ENCODE measurements at regions not wholly inside any gene's neighbourhood (a gene's known extent, or its start where the extent isn't known, plus 50 kb on each side); places are given as distances from the start of the nearest gene placed in this dataset.

DNA sequence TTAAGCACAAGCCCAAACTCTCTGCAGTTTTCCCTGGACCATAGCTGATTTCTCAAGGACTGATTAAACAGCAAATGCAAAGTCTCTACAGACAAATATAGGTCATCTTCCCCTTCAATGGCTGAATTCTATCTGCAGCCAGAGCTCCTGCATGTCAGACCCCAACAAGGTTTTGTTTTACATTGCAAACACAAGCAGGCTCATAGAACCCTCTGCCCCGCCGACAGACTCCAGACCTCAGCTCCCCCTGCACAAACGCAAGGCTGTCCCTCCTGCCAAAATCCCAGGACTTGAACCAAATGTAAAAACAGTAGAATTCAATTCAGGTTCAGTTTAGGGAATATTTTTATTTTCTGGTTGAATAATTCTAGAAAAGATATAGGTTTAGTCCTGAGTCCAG is 526.7 kb upstream of the TRPC7 start:
- H3K27me3 ChIP-seq (ENCODE audit: control insufficient read depth in 3 of 3, insufficient read depth in 3 of 3, low read length in 2 of 3), result no peaks in the 10 kb centered on the region
- peaks cover 0 to 3% (median 0%) of the 10 kb centered on the region in 5 donors for H3K4me1 ChIP-seq (ENCODE audit: control insufficient read depth in 5 of 5, insufficient read depth in 5 of 5, low read length in 5 of 5)
- no peak for ATAC-seq (ENCODE audit: insufficient read depth, low FRiP score)
- WGBS, 2 donors, result 54 to 58% methylated on average over 3 of the region's 3 CpGs
- H3K9ac ChIP-seq (ENCODE audit: insufficient read depth in 1 of 2, low read length in 2 of 2), result no peak overlapping the region
- no peak overlapping the region for H3K27ac ChIP-seq (ENCODE audit: low read depth in 1 of 2, low read length in 1 of 2)
- H3K9me3 ChIP-seq (ENCODE audit: control insufficient read depth in 4 of 4, insufficient read depth in 3 of 4, low read length in 3 of 4), result no peaks in the 10 kb centered on the region
- H3K4me3 ChIP-seq, result no peak overlapping the region
- no peaks in the 10 kb centered on the region for H3K36me3 ChIP-seq (ENCODE audit: control insufficient read depth in 4 of 4, insufficient read depth in 4 of 4, low read length in 4 of 4)
- TF ChIP-seq, protein P1, sequence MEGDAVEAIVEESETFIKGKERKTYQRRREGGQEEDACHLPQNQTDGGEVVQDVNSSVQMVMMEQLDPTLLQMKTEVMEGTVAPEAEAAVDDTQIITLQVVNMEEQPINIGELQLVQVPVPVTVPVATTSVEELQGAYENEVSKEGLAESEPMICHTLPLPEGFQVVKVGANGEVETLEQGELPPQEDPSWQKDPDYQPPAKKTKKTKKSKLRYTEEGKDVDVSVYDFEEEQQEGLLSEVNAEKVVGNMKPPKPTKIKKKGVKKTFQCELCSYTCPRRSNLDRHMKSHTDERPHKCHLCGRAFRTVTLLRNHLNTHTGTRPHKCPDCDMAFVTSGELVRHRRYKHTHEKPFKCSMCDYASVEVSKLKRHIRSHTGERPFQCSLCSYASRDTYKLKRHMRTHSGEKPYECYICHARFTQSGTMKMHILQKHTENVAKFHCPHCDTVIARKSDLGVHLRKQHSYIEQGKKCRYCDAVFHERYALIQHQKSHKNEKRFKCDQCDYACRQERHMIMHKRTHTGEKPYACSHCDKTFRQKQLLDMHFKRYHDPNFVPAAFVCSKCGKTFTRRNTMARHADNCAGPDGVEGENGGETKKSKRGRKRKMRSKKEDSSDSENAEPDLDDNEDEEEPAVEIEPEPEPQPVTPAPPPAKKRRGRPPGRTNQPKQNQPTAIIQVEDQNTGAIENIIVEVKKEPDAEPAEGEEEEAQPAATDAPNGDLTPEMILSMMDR (IDR thresholded peaks at IDR 0.05; ENCODE audit: control extremely low read depth, extremely low read depth), result no peak
- DNase-seq, result no peak

DNA sequence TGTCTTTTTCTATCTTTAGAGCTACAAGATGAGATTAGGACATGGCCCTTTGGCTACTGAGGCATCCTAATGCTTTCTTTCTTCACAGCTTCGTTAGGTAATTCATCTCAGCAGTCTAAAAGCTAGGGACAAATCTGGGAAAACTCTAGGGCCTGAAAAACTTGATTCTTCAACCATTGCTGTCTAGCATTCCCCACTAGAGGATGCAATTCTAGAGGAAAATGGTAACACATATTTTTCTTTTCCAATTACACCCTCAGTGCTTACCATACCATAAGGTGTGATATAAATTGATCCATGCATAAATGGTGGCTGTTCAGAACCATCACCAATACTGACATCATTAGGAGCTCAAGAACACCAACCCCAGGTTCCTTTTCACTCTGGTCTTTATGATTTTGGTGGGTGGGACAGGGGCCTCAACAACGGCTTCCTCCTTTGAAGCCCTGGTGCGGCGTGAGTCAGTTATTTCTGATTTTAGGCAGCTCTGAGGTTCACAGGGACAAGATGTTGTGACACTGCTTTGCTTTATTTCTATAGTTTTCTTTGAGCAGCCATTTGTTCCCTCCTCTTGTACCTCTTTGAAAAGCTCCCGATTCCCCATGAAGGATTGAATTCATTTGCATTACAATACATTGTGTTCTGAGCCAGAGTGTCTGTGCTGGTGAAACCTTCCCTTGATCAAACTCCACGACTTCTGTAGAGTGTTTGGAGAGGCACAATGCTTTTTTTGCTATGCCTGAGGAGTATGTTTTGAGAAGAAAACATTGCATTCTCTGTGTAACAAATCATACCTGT is 526.0 kb upstream of the TRPC7 start:
- ATAC-seq (ENCODE audit: insufficient read depth, low FRiP score) (no peak), DNase-seq (no peak)
- H3K36me3 ChIP-seq (ENCODE audit: control insufficient read depth in 4 of 4, insufficient read depth in 4 of 4, low read length in 4 of 4), result no peaks in the 10 kb centered on the region
- TF ChIP-seq, protein P1 (IDR thresholded peaks at IDR 0.05; ENCODE audit: control extremely low read depth, extremely low read depth), result no peak
- H3K27me3 ChIP-seq (ENCODE audit: control insufficient read depth in 3 of 3, insufficient read depth in 3 of 3, low read length in 2 of 3), result peaks cover 0 to 2% (median 0%) of the 10 kb centered on the region in 3 donors
- no peaks in the 10 kb centered on the region for H3K9me3 ChIP-seq (ENCODE audit: control insufficient read depth in 4 of 4, insufficient read depth in 3 of 4, low read length in 3 of 4)
- no peak overlapping the region for H3K4me3 ChIP-seq
- WGBS, 2 donors, result 50 to 52% methylated on average over 6 of the region's 6 CpGs
- H3K4me1 ChIP-seq (ENCODE audit: control insufficient read depth in 5 of 5, insufficient read depth in 5 of 5, low read length in 5 of 5), result peaks cover 0 to 3% (median 0%) of the 10 kb centered on the region in 5 donors
- no peak overlapping the region for H3K27ac ChIP-seq (ENCODE audit: low read depth in 1 of 2, low read length in 1 of 2)
- H3K9ac ChIP-seq (ENCODE audit: insufficient read depth in 1 of 2, low read length in 2 of 2), result no peak overlapping the region

DNA sequence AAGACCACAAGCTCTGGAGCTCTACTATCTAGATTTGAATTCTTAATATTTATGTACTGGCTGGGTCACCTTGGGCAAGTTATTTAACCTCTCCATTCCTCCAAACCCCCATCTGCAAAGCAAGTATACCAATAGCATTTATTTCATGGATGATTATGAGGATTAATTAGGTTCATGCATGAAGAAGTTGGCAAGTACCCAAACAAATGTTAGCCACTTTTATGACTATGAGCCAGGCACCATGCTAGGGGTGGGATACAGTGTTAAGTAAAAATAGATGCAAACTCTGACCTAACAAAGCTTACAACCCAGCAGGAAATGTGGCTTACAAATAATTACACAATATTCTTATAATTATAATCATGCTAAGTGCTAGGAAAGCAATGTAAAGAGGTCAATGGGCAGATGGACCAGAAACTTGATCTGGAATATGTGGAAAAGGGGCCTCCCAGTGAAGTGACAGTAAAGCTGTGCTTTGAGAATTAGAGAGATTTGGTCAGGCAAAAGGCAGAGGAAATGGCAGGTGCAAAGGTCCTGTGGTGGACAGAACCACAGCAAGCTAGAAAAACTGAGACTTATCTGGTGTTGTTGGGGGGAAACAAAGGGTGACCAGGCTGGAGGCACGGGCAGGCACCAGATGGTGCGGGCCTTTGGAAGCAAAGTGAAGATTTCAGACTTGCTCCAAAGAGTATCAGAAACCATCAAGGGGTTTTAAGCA is 525.2 kb upstream of the TRPC7 start:
- Histone ChIP-seq H3K27me3 (ENCODE audit: control insufficient read depth in 3 of 3, insufficient read depth in 3 of 3, low read length in 2 of 3) (peaks cover 0 to 2% (median 0%) of the 10 kb centered on the region in 3 donors), H3K9me3 (ENCODE audit: control insufficient read depth in 4 of 4, insufficient read depth in 3 of 4, low read length in 3 of 4) (no peaks in the 10 kb centered on the region), H3K4me1 (ENCODE audit: control insufficient read depth in 5 of 5, insufficient read depth in 5 of 5, low read length in 5 of 5) (peaks cover 0 to 3% (median 0%) of the 10 kb centered on the region in 5 donors), H3K27ac (ENCODE audit: low read depth in 1 of 2, low read length in 1 of 2) (no peak overlapping the region), H3K4me3 (no peak overlapping the region), H3K9ac (ENCODE audit: insufficient read depth in 1 of 2, low read length in 2 of 2) (no peak overlapping the region), H3K36me3 (ENCODE audit: control insufficient read depth in 4 of 4, insufficient read depth in 4 of 4, low read length in 4 of 4) (no peaks in the 10 kb centered on the region)
- no peak for DNase-seq
- TF ChIP-seq, protein P1 (IDR thresholded peaks at IDR 0.05; ENCODE audit: control extremely low read depth, extremely low read depth), result no peak
- no peak for ATAC-seq (ENCODE audit: insufficient read depth, low FRiP score)
- 70 to 95% methylated on average over 2 of the region's 2 CpGs for WGBS, 2 donors
